ENCODE measurements at regions not wholly inside any gene's neighbourhood (a gene's known extent, or its start where the extent isn't known, plus 50 kb on each side); places are given as distances from the start of the nearest gene placed in this dataset.

DNA sequence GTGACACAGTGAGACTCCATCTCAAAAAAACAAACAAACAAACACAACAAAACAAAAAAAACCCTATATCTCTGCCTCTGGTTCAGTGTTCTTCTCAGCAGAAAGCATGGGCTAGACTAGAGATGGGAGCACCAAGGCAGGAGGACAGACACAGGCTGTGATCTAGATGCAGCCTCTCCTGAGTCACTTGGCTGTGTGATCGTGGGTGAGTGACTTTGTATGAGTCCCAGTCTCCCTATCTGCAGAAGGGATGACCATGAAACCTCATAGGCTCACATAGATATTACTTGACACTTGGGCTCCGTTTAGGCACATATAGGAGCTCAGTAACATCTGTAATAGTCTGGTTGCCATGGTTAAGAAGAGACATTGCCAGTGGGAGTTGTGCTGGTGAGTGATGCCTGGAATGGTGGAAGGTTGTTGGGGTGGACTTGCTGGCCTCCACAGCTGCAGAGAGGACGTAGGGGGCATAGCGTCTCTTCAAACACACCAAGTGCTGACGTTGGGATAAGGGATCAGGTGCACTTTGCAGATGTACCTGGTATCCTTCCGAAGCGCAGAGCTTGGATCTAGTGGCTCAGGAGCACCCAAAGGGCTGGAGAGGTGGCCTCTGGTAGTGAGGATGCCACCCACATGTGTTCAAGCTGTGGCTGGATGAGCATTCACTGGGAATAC is 318.9 kb upstream of the HS6ST1 start:
- Histone ChIP-seq H3K9ac (ENCODE audit: insufficient read depth in 1 of 2, low read depth in 2 of 2, low read length in 2 of 2) (no peak overlapping the region), H3K9me3 (replicated peaks; ENCODE audit: control insufficient read depth, insufficient read depth, low read depth, low read length) (no peaks in the 10 kb centered on the region), H3K27me3 (ENCODE audit: control insufficient read depth in 2 of 2, insufficient read depth in 2 of 2, low read length in 2 of 2) (peaks cover 9 to 53% of the 10 kb centered on the region in 2 experiments; a peak in 4 of 5 replicates), H2AFZ (ENCODE audit: low read depth, low read length) (no peak overlapping the region), H3K9me1 (ENCODE audit: control insufficient read depth, insufficient read depth, low read length) (no peaks in the 10 kb centered on the region), H3K4me2 (ENCODE audit: insufficient read depth, low read length) (no peak overlapping the region), H4K20me1 (replicated peaks; ENCODE audit: control insufficient read depth, insufficient read depth, low read length) (no peaks in the 10 kb centered on the region), H3K4me1 (replicated peaks in 1 of 2; ENCODE audit: control insufficient read depth in 2 of 2, insufficient read depth in 2 of 2, low read length in 2 of 2) (no peaks in the 10 kb centered on the region), H3K79me2 (ENCODE audit: control insufficient read depth, insufficient read depth, low read length) (no peaks in the 10 kb centered on the region), H3K4me3 (no peak overlapping the region), H3K36me3 (ENCODE audit: control insufficient read depth, insufficient read depth, low read length) (no peaks in the 10 kb centered on the region), H3K27ac (ENCODE audit: extremely low read depth, low read depth, low read length) (no peak overlapping the region)
- BruUV-seq (replicated peaks) = no TSS peak
- no peak for FAIRE-seq
- ChIA-PET POLR2A (no interaction called here), CTCF (ENCODE audit: low intra/inter-chr PET ratio) (no interaction called here)
- intact Hi-C loops (cut with micrococcal nuclease) = no loop called here
- no peak for DNase-seq (ENCODE audit: extremely low read depth in 1 of 4, low spot score in 3 of 4)
- 0% methylated on average over 7 of the region's 7 CpGs for WGBS (ENCODE audit: insufficient coverage, low coverage, missing lambda C conversion rate)
- in situ Hi-C loops (cut with MboI) = no loop called here
- ATAC-seq = no peak
- peak; percentile 45; the same call in 1 of the 2 replicates for TF ChIP-seq ZNF263 (CRISPR knock-in tag; IDR thresholded peaks at IDR 0.05; ENCODE audit: borderline replicate concordance)
- TF ChIP-seq XRCC3 (IDR thresholded peaks at IDR 0.05) = no peak

DNA sequence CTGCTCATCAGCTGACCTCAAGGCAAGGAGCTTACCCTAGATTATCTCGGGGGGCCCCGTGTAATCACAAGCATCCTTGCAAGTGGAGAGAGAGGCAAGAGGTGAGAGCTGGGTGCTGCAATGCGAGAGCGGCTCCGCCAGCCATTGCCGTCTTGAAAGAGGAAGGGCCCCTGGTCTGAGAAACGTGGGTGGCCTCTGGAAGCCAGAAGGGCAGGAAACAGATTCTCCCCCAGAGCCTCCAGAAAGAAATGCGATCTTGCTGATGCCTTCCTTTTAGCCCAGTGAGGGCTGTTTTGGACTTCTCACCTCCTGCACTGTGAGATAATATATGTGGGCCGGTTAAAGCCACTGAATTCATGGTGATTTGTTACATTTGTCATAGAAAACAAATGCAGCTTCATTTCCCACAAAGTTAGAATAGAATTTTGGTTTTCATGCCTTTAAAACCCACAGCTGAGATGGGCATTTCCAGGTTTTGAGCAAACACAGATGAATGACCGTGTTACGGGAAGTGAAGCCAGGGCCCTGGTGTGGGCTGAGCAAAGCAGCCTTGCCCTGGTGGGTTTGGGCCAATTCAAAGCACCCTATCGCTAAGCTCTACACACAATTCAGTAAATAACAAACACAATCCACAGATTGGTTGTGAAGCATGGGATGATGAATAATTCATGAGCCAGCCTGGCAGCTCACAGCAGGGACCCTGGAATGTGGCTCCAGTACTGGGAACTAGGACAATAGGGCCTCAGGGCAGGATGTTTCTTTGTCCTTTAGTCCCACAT is 319.9 kb upstream of the HS6ST1 start:
- ChIA-PET CTCF (ENCODE audit: low intra/inter-chr PET ratio) (no interaction called here), POLR2A (no interaction called here)
- H3K9me3 ChIP-seq (replicated peaks; ENCODE audit: control insufficient read depth, insufficient read depth, low read depth, low read length) = no peaks in the 10 kb centered on the region
- TF ChIP-seq, protein P1, sequence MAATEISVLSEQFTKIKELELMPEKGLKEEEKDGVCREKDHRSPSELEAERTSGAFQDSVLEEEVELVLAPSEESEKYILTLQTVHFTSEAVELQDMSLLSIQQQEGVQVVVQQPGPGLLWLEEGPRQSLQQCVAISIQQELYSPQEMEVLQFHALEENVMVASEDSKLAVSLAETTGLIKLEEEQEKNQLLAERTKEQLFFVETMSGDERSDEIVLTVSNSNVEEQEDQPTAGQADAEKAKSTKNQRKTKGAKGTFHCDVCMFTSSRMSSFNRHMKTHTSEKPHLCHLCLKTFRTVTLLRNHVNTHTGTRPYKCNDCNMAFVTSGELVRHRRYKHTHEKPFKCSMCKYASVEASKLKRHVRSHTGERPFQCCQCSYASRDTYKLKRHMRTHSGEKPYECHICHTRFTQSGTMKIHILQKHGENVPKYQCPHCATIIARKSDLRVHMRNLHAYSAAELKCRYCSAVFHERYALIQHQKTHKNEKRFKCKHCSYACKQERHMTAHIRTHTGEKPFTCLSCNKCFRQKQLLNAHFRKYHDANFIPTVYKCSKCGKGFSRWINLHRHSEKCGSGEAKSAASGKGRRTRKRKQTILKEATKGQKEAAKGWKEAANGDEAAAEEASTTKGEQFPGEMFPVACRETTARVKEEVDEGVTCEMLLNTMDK (IDR thresholded peaks at IDR 0.05; ENCODE audit: borderline replicate concordance, insufficient read depth, low read depth, low read length, poor library complexity, severe bottlenecking) = no peak
- TF ChIP-seq CHD2 (IDR thresholded peaks at IDR 0.05; ENCODE audit: low read depth, low read length) = no peak
- TF ChIP-seq CBFB (CRISPR knock-in tag; IDR thresholded peaks at IDR 0.05) = no peak
- TF ChIP-seq ZNF696 (CRISPR knock-in tag; conservative IDR thresholded peaks at IDR 0.05) = no peak
- no peak for TF ChIP-seq ZNF583 (CRISPR knock-in tag; IDR thresholded peaks at IDR 0.05)
- TF ChIP-seq, protein P2, sequence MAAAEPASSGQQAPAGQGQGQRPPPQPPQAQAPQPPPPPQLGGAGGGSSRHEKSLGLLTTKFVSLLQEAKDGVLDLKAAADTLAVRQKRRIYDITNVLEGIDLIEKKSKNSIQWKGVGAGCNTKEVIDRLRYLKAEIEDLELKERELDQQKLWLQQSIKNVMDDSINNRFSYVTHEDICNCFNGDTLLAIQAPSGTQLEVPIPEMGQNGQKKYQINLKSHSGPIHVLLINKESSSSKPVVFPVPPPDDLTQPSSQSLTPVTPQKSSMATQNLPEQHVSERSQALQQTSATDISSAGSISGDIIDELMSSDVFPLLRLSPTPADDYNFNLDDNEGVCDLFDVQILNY (CRISPR knock-in tag; IDR thresholded peaks at IDR 0.05) = no peak
- peaks cover 4 to 53% of the 10 kb centered on the region in 2 experiments; a peak in 4 of 5 replicates for H3K27me3 ChIP-seq (ENCODE audit: control insufficient read depth in 2 of 2, insufficient read depth in 2 of 2, low read length in 2 of 2)
- DNase-seq (ENCODE audit: extremely low read depth in 1 of 4, low spot score in 3 of 4) (no peak), ATAC-seq (no peak), FAIRE-seq (no peak)
- no peaks in the 10 kb centered on the region for H3K79me2 ChIP-seq (ENCODE audit: control insufficient read depth, insufficient read depth, low read length)
- H2AFZ ChIP-seq (ENCODE audit: low read depth, low read length) = no peak overlapping the region
- WGBS (ENCODE audit: insufficient coverage, low coverage, missing lambda C conversion rate) = 0% methylated on average over 8 of the region's 12 CpGs
- no peak overlapping the region for H3K4me3 ChIP-seq
- H4K20me1 ChIP-seq (replicated peaks; ENCODE audit: control insufficient read depth, insufficient read depth, low read length) = no peaks in the 10 kb centered on the region
- no TSS peak for BruUV-seq (replicated peaks)
- H3K9ac ChIP-seq (ENCODE audit: insufficient read depth in 1 of 2, low read depth in 2 of 2, low read length in 2 of 2) = no peak overlapping the region
- no peaks in the 10 kb centered on the region for H3K36me3 ChIP-seq (ENCODE audit: control insufficient read depth, insufficient read depth, low read length)
- H3K4me2 ChIP-seq (ENCODE audit: insufficient read depth, low read length) = no peak overlapping the region
- no peak overlapping the region for H3K27ac ChIP-seq (ENCODE audit: extremely low read depth, low read depth, low read length)
- in situ Hi-C loops (cut with MboI) = no loop called here
- intact Hi-C loops (cut with micrococcal nuclease) = no loop called here
- no peaks in the 10 kb centered on the region for H3K9me1 ChIP-seq (ENCODE audit: control insufficient read depth, insufficient read depth, low read length)
- no peaks in the 10 kb centered on the region for H3K4me1 ChIP-seq (replicated peaks in 1 of 2; ENCODE audit: control insufficient read depth in 2 of 2, insufficient read depth in 2 of 2, low read length in 2 of 2)
